GM19455 (cell line): ENCODE measurements at regions not wholly inside any gene's neighbourhood (a gene's known extent, or its start where the extent isn't known, plus 50 kb on each side); places are given as distances from the start of the nearest gene placed in this dataset.

Source experiments
- ATAC-seq: cut with Tn5 transposase; IDR thresholded peaks from one replicate; pipeline ENCODE4 v1.9.1; 2021; ENCODE audit not compliant: unreplicated experiment

- peak; percentile 40 for ATAC-seq
Measured at GRCh38 chr9:110047955-110048402, 160.0 kb downstream of the C9orf152 start.

- ATAC-seq, result peak; percentile 77
Measured at GRCh38 chr9:110048403-110048975, 159.5 kb downstream of the C9orf152 start.

GRCh38 chr9:110048976-110049698 is 158.8 kb downstream of the C9orf152 start:
- peak; percentile 26 for ATAC-seq

- ATAC-seq, result no peak
Measured at GRCh38 chr9:110049699-110050450, 158.1 kb downstream of the C9orf152 start.

GRCh38 chr9:110050925-110051355 is 157.0 kb downstream of the C9orf152 start:
- peak; percentile 43 for ATAC-seq

- ATAC-seq, result no peak
Measured at GRCh38 chr9:110056062-110056461, 151.9 kb downstream of the C9orf152 start.

- ATAC-seq, result no peak
Measured at GRCh38 chr9:110058304-110058953, 149.5 kb downstream of the C9orf152 start.

- ATAC-seq, result no peak
Measured at GRCh38 chr9:110059461-110059860, 148.5 kb downstream of the C9orf152 start.

GRCh38 chr9:110064803-110065202 is 143.2 kb downstream of the C9orf152 start:
- no peak for ATAC-seq

- no peak for ATAC-seq
Measured at GRCh38 chr9:110065532-110065931, 142.4 kb downstream of the C9orf152 start.

GRCh38 chr9:110066929-110067716 is 140.8 kb downstream of the C9orf152 start:
- no peak for ATAC-seq

- no peak for ATAC-seq
Measured at GRCh38 chr9:110068212-110068611, 139.7 kb downstream of the C9orf152 start.

GRCh38 chr9:110069326-110070248 is 138.4 kb downstream of the C9orf152 start:
- ATAC-seq, result no peak

GRCh38 chr9:110072597-110073355 is 135.2 kb downstream of the C9orf152 start:
- ATAC-seq, result no peak

GRCh38 chr9:110073356-110073905 is 134.5 kb downstream of the C9orf152 start:
- no peak for ATAC-seq

- no peak for ATAC-seq
Measured at GRCh38 chr9:110076894-110077725, 130.8 kb downstream of the C9orf152 start.

- ATAC-seq, result no peak
Measured at GRCh38 chr9:110077925-110078324, 130.0 kb downstream of the C9orf152 start.

GRCh38 chr9:110078604-110079003 is 129.4 kb downstream of the C9orf152 start:
- no peak for ATAC-seq
